MM.1S (cell line): ENCODE measurements at regions not wholly inside any gene's neighbourhood (a gene's known extent, or its start where the extent isn't known, plus 50 kb on each side); places are given as distances from the start of the nearest gene placed in this dataset.

ENCODE experiments used
- DNase-seq: peaks from one replicate; pipeline ENCODE4 v3.0.0-alpha.2; 2015
- H2AFZ ChIP-seq: fragments of 300-600 bp; sonication (generic); 2 replicates; pipeline ENCODE4 v1.6.0; 2016; ENCODE audit warnings: antibody characterized with exemption, low read length
- H3F3A ChIP-seq: fragments of 300-600 bp; sonication (generic); 2 replicates; pipeline ENCODE4 v1.6.1; 2016; ENCODE audit warnings: mild to moderate bottlenecking, antibody characterized with exemption, low read length, moderate library complexity, mixed read lengths; ENCODE audit not compliant: insufficient read depth
- H3K27ac ChIP-seq: fragments of 300-600 bp; sonication (generic); 2 replicates; pipeline ENCODE4 v1.5.1; 2016; ENCODE audit warnings: mild to moderate bottlenecking, low read length
- H3K27me3 ChIP-seq: fragments of 300-600 bp; sonication (generic); replicated peaks from 2 replicates; pipeline ENCODE4 v1.6.0; 2016; ENCODE audit warnings: low read length; ENCODE audit not compliant: insufficient read depth
- H3K36me3 ChIP-seq: fragments of 300-600 bp; sonication (generic); replicated peaks from 2 replicates; pipeline ENCODE4 v1.6.1; 2016; ENCODE audit warnings: mild to moderate bottlenecking, low read length, mixed read lengths; ENCODE audit not compliant: insufficient read depth
- H3K4me1 ChIP-seq: fragments of 300-600 bp; sonication (generic); 2 replicates; pipeline ENCODE4 v1.6.1; 2016; ENCODE audit warnings: low read length, mixed read lengths
- H3K4me2 ChIP-seq: fragments of 300-600 bp; sonication (generic); 2 replicates; pipeline ENCODE4 v1.6.0; 2016; ENCODE audit warnings: low read depth, low read length
- H3K4me3 ChIP-seq: fragments of 300-600 bp; sonication (generic); 2 replicates; pipeline ENCODE4 v1.5.1; 2016; ENCODE audit warnings: low read length, mixed read lengths
- H3K79me2 ChIP-seq: fragments of 300-600 bp; sonication (generic); 2 replicates; pipeline ENCODE4 v1.6.1; 2016; ENCODE audit warnings: mixed run types, low read length, mixed read lengths
- H3K9ac ChIP-seq: fragments of 300-600 bp; sonication (generic); 2 replicates; pipeline ENCODE4 v1.6.1; 2016; ENCODE audit warnings: low read length, mixed read lengths
- H3K9me2 ChIP-seq: fragments of 300-600 bp; sonication (generic); replicated peaks from 2 replicates; pipeline ENCODE4 v1.6.1; 2016; ENCODE audit warnings: mild to moderate bottlenecking, low read length, mixed read lengths; ENCODE audit not compliant: insufficient read depth
- H3K9me3 ChIP-seq: fragments of 300-600 bp; sonication (generic); replicated peaks from 2 replicates; pipeline ENCODE4 v1.6.1; 2016; ENCODE audit warnings: mild to moderate bottlenecking, low read length, mixed read lengths; ENCODE audit not compliant: insufficient read depth
- H4K20me1 ChIP-seq: fragments of 300-600 bp; sonication (generic); 2 replicates; pipeline ENCODE4 v1.6.1; 2016; ENCODE audit warnings: mild to moderate bottlenecking, low read length, moderate library complexity, mixed read lengths; ENCODE audit not compliant: insufficient read depth
- CTCF ChIP-seq: fragments of 300-600 bp; sonication (generic); IDR thresholded peaks from 2 replicates; pipeline ENCODE4 v1.5.1; 2016; ENCODE audit warnings: antibody characterized with exemption, low read length, mixed read lengths
- EZH2 ChIP-seq: fragments of 300-600 bp; sonication (generic); optimal IDR thresholded peaks from 2 replicates; pipeline ENCODE3; 2017; ENCODE audit warnings: low read depth, mild to moderate bottlenecking, antibody characterized with exemption, low read length, mixed read lengths
- EZH2phosphoT487 ChIP-seq: fragments of 300-600 bp; sonication (generic); IDR thresholded peaks from 2 replicates; pipeline ENCODE4 v1.6.1; 2018; ENCODE audit warnings: antibody characterized with exemption, low read length

- no peaks in the 10 kb centered on the region for H3K36me3 ChIP-seq
- no peaks in the 10 kb centered on the region for H3F3A ChIP-seq
- H2AFZ ChIP-seq, result no peak overlapping the region
- H3K27ac ChIP-seq, result no peak overlapping the region
- no peaks in the 10 kb centered on the region for H3K9me3 ChIP-seq
- H4K20me1 ChIP-seq, result no peaks in the 10 kb centered on the region
- no peak overlapping the region for H3K9ac ChIP-seq
- no peak overlapping the region for H3K4me2 ChIP-seq
- DNase-seq, result no peak
- no peaks in the 10 kb centered on the region for H3K27me3 ChIP-seq
- TF ChIP-seq CTCF (no peak), EZH2phosphoT487 (no peak), EZH2 (no peak)
- H3K4me3 ChIP-seq, result no peak overlapping the region
- H3K79me2 ChIP-seq, result no peaks in the 10 kb centered on the region
- no peaks in the 10 kb centered on the region for H3K4me1 ChIP-seq
- H3K9me2 ChIP-seq, result no peaks in the 10 kb centered on the region
Observed at GRCh38 chr4:30256116-30256832, 463.9 kb upstream of the PCDH7 start.

GRCh38 chr4:30258949-30259348 is 461.2 kb upstream of the PCDH7 start:
- Histone ChIP-seq H3K4me3 (no peak overlapping the region), H3K9ac (no peak overlapping the region), H3K79me2 (no peaks in the 10 kb centered on the region), H2AFZ (no peak overlapping the region), H3F3A (no peaks in the 10 kb centered on the region), H4K20me1 (no peaks in the 10 kb centered on the region), H3K27ac (no peak overlapping the region), H3K9me3 (no peaks in the 10 kb centered on the region; the same call in 1 of the 2 replicates), H3K9me2 (no peaks in the 10 kb centered on the region), H3K27me3 (no peaks in the 10 kb centered on the region), H3K36me3 (no peaks in the 10 kb centered on the region), H3K4me1 (no peaks in the 10 kb centered on the region), H3K4me2 (no peak overlapping the region)
- DNase-seq, result no peak
- no peak for TF ChIP-seq CTCF
- no peak for TF ChIP-seq EZH2phosphoT487
- no peak for TF ChIP-seq EZH2

GRCh38 chr4:30262379-30262778 is 457.8 kb upstream of the PCDH7 start:
- Histone ChIP-seq H3K27me3 (no peaks in the 10 kb centered on the region), H3K79me2 (no peaks in the 10 kb centered on the region), H3K36me3 (no peaks in the 10 kb centered on the region), H2AFZ (no peak overlapping the region), H3K27ac (no peak overlapping the region), H3K4me1 (no peaks in the 10 kb centered on the region), H3K9me3 (no peaks in the 10 kb centered on the region; the same call in 1 of the 2 replicates), H3K4me2 (no peak overlapping the region), H3K9me2 (no peaks in the 10 kb centered on the region), H3F3A (no peaks in the 10 kb centered on the region), H3K4me3 (no peak overlapping the region), H3K9ac (no peak overlapping the region), H4K20me1 (no peaks in the 10 kb centered on the region)
- DNase-seq, result no peak
- TF ChIP-seq EZH2phosphoT487 (no peak), CTCF (no peak), EZH2 (no peak)
